ENCODE measurements at regions not wholly inside any gene's neighbourhood (a gene's known extent, or its start where the extent isn't known, plus 50 kb on each side); places are given as distances from the start of the nearest gene placed in this dataset.

- TF ChIP-seq POLR2A (IDR thresholded peaks at IDR 0.05) (no peak), CTCF (IDR thresholded peaks at IDR 0.05) (no peak), POLR2AphosphoS5 (IDR thresholded peaks at IDR 0.05; ENCODE audit: insufficient read depth in 1 of 2, low read depth in 1 of 2) (no peak)
These were observed 393.1 kb upstream of the CDIN1 start for GRCh38 chr15:36186376-36186775.

Measured in vagina (tissue), 2 donors.